H9 (cell line): ENCODE measurements at regions not wholly inside any gene's neighbourhood (a gene's known extent, or its start where the extent isn't known, plus 50 kb on each side); places are given as distances from the start of the nearest gene placed in this dataset.

Experiments
- DNase-seq: peaks from one replicate; pipeline ENCODE4 v3.0.0-alpha.2; 2017
- H2AFZ ChIP-seq: one replicate; pipeline ENCODE4 v1.6.1; 2013; ENCODE audit warnings: mild to moderate bottlenecking, low read length, control low read depth, moderate library complexity
- H2AK5ac ChIP-seq: 2 replicates; pipeline ENCODE4 v1.6.1; 2013; ENCODE audit warnings: low read length, control low read depth, mixed read lengths; ENCODE audit not compliant: insufficient read length
- H2BK120ac ChIP-seq: one replicate; pipeline ENCODE4 v1.6.1; 2013; ENCODE audit warnings: low read depth, mild to moderate bottlenecking, low read length, control low read depth, inconsistent platforms; ENCODE audit not compliant: poor library complexity, severe bottlenecking
- H2BK12ac ChIP-seq: 2 replicates; pipeline ENCODE4 v1.6.1; 2013; ENCODE audit warnings: low read length, control low read depth, mixed read lengths, low read depth; ENCODE audit not compliant: insufficient read length
- H2BK15ac ChIP-seq: 2 replicates; pipeline ENCODE4 v1.6.1; 2013; ENCODE audit warnings: low read depth, low read length, control low read depth
- H2BK20ac ChIP-seq: one replicate; pipeline ENCODE4 v1.6.1; 2013; ENCODE audit warnings: low read depth, mild to moderate bottlenecking, low read length, control low read depth, inconsistent platforms; ENCODE audit not compliant: poor library complexity, severe bottlenecking
- H2BK5ac ChIP-seq: 2 replicates; pipeline ENCODE4 v1.6.1; 2013; ENCODE audit warnings: low read length, control low read depth, mixed read lengths; ENCODE audit not compliant: insufficient read length
- H3K14ac ChIP-seq: 2 replicates; pipeline ENCODE4 v1.6.1; 2013; ENCODE audit warnings: low read length, control low read depth; ENCODE audit not compliant: insufficient read depth
- H3K18ac ChIP-seq: 2 replicates; pipeline ENCODE4 v1.6.1; 2013; ENCODE audit warnings: low read depth, mild to moderate bottlenecking, mixed read lengths, low read length, control low read depth; ENCODE audit not compliant: insufficient read length
- H3K23ac ChIP-seq: 2 replicates; pipeline ENCODE4 v1.6.1; 2013; ENCODE audit warnings: low read length, control low read depth, mixed read lengths, low read depth; ENCODE audit not compliant: insufficient read length
- H3K23me2 ChIP-seq: 2 replicates; pipeline ENCODE4 v1.6.1; 2013; ENCODE audit warnings: low read depth, mild to moderate bottlenecking, mixed read lengths, low read length, control low read depth; ENCODE audit not compliant: insufficient read length, poor library complexity, severe bottlenecking
- H3K27ac ChIP-seq: 2 replicates; pipeline ENCODE4 v1.5.1; 2013; ENCODE audit warnings: low read length, control low read depth, mixed read lengths, low read depth; ENCODE audit not compliant: insufficient read length
- H3K27me3 ChIP-seq: 2 replicates; pipeline ENCODE4 v1.6.1; 2013; ENCODE audit warnings: low read length, control low read depth, inconsistent platforms; ENCODE audit not compliant: insufficient read depth
- H3K4ac ChIP-seq: 2 replicates; pipeline ENCODE4 v1.6.1; 2013; ENCODE audit warnings: low read depth, mild to moderate bottlenecking, control low read depth, inconsistent platforms, low read length, moderate library complexity
- H3K4me1 ChIP-seq: 2 replicates; pipeline ENCODE4 v1.6.1; 2013; ENCODE audit warnings: low read length, control low read depth, inconsistent platforms; ENCODE audit not compliant: insufficient read depth
- H3K4me2 ChIP-seq: 2 replicates; pipeline ENCODE4 v1.6.1; 2013; ENCODE audit warnings: low read length, control low read depth, mixed read lengths; ENCODE audit not compliant: insufficient read length, insufficient read depth
- H3K56ac ChIP-seq: 2 replicates; pipeline ENCODE4 v1.6.1; 2013; ENCODE audit warnings: low read depth, mild to moderate bottlenecking, mixed read lengths, low read length, control low read depth; ENCODE audit not compliant: insufficient read length
- H3K79me1 ChIP-seq: 2 replicates; pipeline ENCODE4 v1.6.1; 2013; ENCODE audit warnings: low read depth, mild to moderate bottlenecking, moderate library complexity, low read length, control low read depth, inconsistent platforms; ENCODE audit not compliant: insufficient read depth, poor library complexity, severe bottlenecking
- H3K79me2 ChIP-seq: 2 replicates; pipeline ENCODE4 v1.6.1; 2013; ENCODE audit warnings: low read length, control low read depth, inconsistent platforms; ENCODE audit not compliant: insufficient read depth
- H3K9ac ChIP-seq: 2 replicates; pipeline ENCODE4 v1.6.1; 2013; ENCODE audit warnings: low read length, control low read depth, mixed read lengths; ENCODE audit not compliant: insufficient read length; ENCODE audit errors: extremely low read depth
- H3K9me3 ChIP-seq: one replicate; pipeline ENCODE4 v1.6.1; 2013; ENCODE audit warnings: low read depth, low read length, inconsistent platforms; ENCODE audit not compliant: control insufficient read depth
- H3T11ph ChIP-seq: one replicate; pipeline ENCODE4 v1.6.1; 2013; ENCODE audit warnings: mild to moderate bottlenecking, low read length, control low read depth, inconsistent platforms
- H4K20me1 ChIP-seq: one replicate; pipeline ENCODE4 v1.6.1; 2013; ENCODE audit not compliant: control insufficient read depth, insufficient read length, insufficient read depth
- H4K5ac ChIP-seq: 2 replicates; pipeline ENCODE4 v1.6.1; 2013; ENCODE audit warnings: low read depth, mild to moderate bottlenecking, mixed read lengths, low read length, control low read depth; ENCODE audit not compliant: insufficient read length
- H4K8ac ChIP-seq: replicated peaks from 2 replicates; pipeline ENCODE4 v1.6.1; 2013; ENCODE audit warnings: low read length, control low read depth, mixed read lengths, low read depth; ENCODE audit not compliant: insufficient read length
- H4K91ac ChIP-seq: 2 replicates; pipeline ENCODE4 v1.6.1; 2013; ENCODE audit warnings: low read depth, mild to moderate bottlenecking, moderate library complexity, mixed read lengths, low read length, control low read depth; ENCODE audit not compliant: insufficient read length
- H3K27ac Mint-ChIP-seq, 3 experiments: 2 replicates in 2 of 3; 3 replicates in 1 of 3; pipeline ENCODE4 v1.8.0; 2020 to 2021; ENCODE audit warnings: mixed read lengths in 3 of 3, mild to moderate bottlenecking in 1 of 3, moderate library complexity in 1 of 3
- H3K27me3 Mint-ChIP-seq: 2 replicates; pipeline ENCODE4 v1.8.0; 2021; ENCODE audit warnings: low read depth, mild to moderate bottlenecking, moderate library complexity, mixed read lengths
- H3K36me3 Mint-ChIP-seq, 3 experiments: 2 replicates in 2 of 3; 3 replicates in 1 of 3; pipeline ENCODE4 v1.8.0; 2020 to 2021; ENCODE audit warnings: low read depth in 3 of 3, mixed read lengths in 3 of 3; ENCODE audit not compliant: insufficient read depth in 1 of 3
- H3K4me1 Mint-ChIP-seq, 2 experiments: 2 replicates each; pipeline ENCODE4 v1.8.0; 2020; ENCODE audit warnings: mixed read lengths in 2 of 2
- H3K4me3 Mint-ChIP-seq, 2 experiments: 2 replicates in 1 of 2; 3 replicates in 1 of 2; pipeline ENCODE4 v1.8.0; 2020 to 2021; ENCODE audit warnings: mild to moderate bottlenecking in 2 of 2, mixed read lengths in 2 of 2, moderate library complexity in 1 of 2
- H3K9me3 Mint-ChIP-seq, 2 experiments: 2 replicates in 1 of 2; 3 replicates in 1 of 2; pipeline ENCODE4 v1.8.0; 2020; ENCODE audit warnings: mild to moderate bottlenecking in 2 of 2, mixed read lengths in 2 of 2, moderate library complexity in 1 of 2
- CTCF ChIP-seq: fragments of 200-600 bp; sonication (generic); conservative IDR thresholded peaks from 3 replicates; pipeline ENCODE4 v1.8.0; 2021; ENCODE audit warnings: antibody characterized with exemption, mild to moderate bottlenecking
- WGBS: extraction: QIAGEN DNeasy Blood & Tissue Kit; methylation state at CpG from one replicate; pipeline ENCODE4 v1.1.7; 2013; ENCODE audit warnings: missing lambda C conversion rate, low lambda C conversion rate, mixed read lengths; ENCODE audit not compliant: insufficient read length; ENCODE audit errors: extremely low coverage; 5-methylcytosine and 5-hydroxymethylcytosine counted together

DNA sequence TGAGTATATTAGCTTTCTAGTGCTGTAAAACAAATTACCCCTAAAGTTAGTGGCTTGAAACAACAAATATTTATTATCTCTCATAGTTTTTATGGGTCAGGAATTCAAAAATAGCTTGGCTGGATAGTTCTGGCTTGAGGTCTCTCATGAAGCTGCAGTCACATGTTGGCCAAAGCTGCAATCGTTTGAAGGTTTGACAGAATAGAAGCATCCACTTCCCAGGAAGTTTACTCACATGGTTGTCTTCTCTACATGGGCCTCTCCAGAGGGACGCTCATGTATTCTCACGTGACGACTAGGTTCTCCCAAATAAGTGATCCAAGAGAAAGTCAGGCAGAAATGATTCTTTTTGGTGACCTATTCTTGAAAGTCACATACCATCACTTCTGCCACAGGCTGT, 99.1 kb downstream of the NIBAN1 start:
- DNase-seq: no peak
- no peak overlapping the region for H4K91ac ChIP-seq
- no peaks in the 10 kb centered on the region for H3K27me3 Mint-ChIP-seq
- no CpG with 5 or more reads among the region's 4 CpGs for WGBS
- H4K8ac ChIP-seq: no peak overlapping the region
- no peak overlapping the region for H2BK20ac ChIP-seq
- no peak overlapping the region for H3K4ac ChIP-seq
- no peak overlapping the region for H3K27ac Mint-ChIP-seq
- H3K9me3 Mint-ChIP-seq: no peaks in the 10 kb centered on the region
- H3K23me2 ChIP-seq: no peaks in the 10 kb centered on the region
- no peak overlapping the region for H3K14ac ChIP-seq
- H3K27ac ChIP-seq: no peak overlapping the region
- H2BK15ac ChIP-seq: no peak overlapping the region
- H3T11ph ChIP-seq: no peak overlapping the region
- no peak overlapping the region for H4K5ac ChIP-seq
- H2BK12ac ChIP-seq: no peak overlapping the region
- H2AK5ac ChIP-seq: no peak overlapping the region
- H3K27me3 ChIP-seq: no peaks in the 10 kb centered on the region
- no peaks in the 10 kb centered on the region for H3K36me3 Mint-ChIP-seq
- no peak overlapping the region for H3K56ac ChIP-seq
- peaks cover 4% of the 10 kb centered on the region in 2 experiments for H3K4me1 Mint-ChIP-seq
- no peak overlapping the region for H3K18ac ChIP-seq
- no peak overlapping the region for H2AFZ ChIP-seq
- no peak overlapping the region for H2BK5ac ChIP-seq
- H2BK120ac ChIP-seq: no peak overlapping the region
- no peak overlapping the region for H3K9ac ChIP-seq
- H3K9me3 ChIP-seq: no peaks in the 10 kb centered on the region
- H3K79me2 ChIP-seq: no peaks in the 10 kb centered on the region
- no peak overlapping the region for H3K4me3 Mint-ChIP-seq
- no peak overlapping the region for H3K4me2 ChIP-seq
- H3K4me1 ChIP-seq: peaks cover 3% of the 10 kb centered on the region; the same call in 1 of the 2 replicates
- no peaks in the 10 kb centered on the region for H4K20me1 ChIP-seq
- H3K23ac ChIP-seq: no peak overlapping the region
- no peaks in the 10 kb centered on the region for H3K79me1 ChIP-seq
- no peak for TF ChIP-seq CTCF
